ENCODE measurements at regions not wholly inside any gene's neighbourhood (a gene's known extent, or its start where the extent isn't known, plus 50 kb on each side); places are given as distances from the start of the nearest gene placed in this dataset.

GRCh38 chr6:122079916-122080315, 319.5 kb upstream of the HSF2 start:
- TF ChIP-seq CTCF (IDR thresholded peaks at IDR 0.05) (no peak), EP300 (IDR thresholded peaks at IDR 0.05) (no peak)

Measured in stomach (tissue), 4 donors.